GM21717 (cell line): ENCODE measurements at regions not wholly inside any gene's neighbourhood (a gene's known extent, or its start where the extent isn't known, plus 50 kb on each side); places are given as distances from the start of the nearest gene placed in this dataset.
"Not testable (repeated sequence)": the region's sequence is repeated elsewhere in the genome, so short reads cannot be mapped to it uniquely, and the experiment has no call there.

Experiments used
- ATAC-seq: cut with Tn5 transposase; IDR thresholded peaks from one replicate; pipeline ENCODE4 v1.9.1; 2021; ENCODE audit warnings: mild to moderate bottlenecking, moderate library complexity; ENCODE audit not compliant: unreplicated experiment

DNA sequence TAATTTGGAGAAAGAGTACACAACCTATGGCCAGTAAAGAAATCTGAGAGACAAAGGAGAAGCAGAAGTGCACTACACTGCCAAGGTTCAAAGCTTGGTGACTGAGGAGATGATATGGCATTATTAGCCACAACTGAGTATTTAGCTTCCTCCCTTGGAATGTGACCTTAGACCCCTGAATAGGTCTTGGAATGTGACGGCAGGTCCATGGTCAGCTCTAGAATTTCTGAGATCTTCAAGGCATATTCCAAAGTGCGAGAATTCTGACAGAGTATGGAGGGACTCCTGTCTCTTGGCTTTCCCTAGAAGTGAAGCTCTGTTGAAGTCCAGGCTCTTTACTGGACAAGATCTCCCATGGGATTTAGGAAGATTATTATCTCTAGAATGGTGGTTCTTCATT, 130.0 kb upstream of the FN1 start:
- ATAC-seq, result no peak

DNA sequence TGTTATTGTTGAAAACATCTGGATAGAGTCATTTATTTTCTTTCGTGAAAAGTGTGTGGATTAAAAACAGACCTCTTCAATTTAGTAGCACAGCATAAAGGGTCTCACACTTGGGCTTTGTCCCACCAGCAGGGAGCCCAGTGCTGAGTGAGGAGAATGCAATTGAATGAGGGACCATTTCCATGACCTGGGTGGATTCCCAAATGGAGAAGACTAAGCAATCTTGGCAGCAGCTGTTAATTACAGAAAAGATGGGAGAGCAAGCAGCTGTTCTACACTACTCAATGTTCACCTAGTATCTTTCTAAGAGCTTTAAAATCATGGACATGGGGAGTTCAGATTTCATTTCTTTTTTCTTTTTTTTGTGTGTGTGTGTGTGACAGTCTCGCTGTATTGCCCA, 121.8 kb upstream of the FN1 start:
- ATAC-seq, result no peak

DNA sequence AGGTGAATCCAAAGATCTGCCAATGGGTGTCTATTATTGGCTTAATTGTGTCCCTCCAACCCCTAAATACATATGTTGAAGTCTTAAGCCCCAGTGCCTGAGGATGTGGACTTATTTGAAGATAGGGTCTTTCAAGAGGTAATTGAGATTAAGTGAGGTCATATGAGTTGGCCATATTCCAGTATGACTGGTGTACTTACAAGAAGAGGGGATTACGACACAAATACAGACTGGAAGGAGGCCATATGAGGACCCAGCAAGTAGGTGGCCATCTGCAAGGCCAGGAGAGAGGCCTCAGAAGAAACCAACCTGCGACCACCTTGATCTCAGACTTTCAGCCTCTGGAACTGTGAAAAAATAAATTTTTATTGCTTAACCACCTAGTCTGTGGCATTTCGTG, 121.1 kb upstream of the FN1 start:
- ATAC-seq, result no peak

DNA sequence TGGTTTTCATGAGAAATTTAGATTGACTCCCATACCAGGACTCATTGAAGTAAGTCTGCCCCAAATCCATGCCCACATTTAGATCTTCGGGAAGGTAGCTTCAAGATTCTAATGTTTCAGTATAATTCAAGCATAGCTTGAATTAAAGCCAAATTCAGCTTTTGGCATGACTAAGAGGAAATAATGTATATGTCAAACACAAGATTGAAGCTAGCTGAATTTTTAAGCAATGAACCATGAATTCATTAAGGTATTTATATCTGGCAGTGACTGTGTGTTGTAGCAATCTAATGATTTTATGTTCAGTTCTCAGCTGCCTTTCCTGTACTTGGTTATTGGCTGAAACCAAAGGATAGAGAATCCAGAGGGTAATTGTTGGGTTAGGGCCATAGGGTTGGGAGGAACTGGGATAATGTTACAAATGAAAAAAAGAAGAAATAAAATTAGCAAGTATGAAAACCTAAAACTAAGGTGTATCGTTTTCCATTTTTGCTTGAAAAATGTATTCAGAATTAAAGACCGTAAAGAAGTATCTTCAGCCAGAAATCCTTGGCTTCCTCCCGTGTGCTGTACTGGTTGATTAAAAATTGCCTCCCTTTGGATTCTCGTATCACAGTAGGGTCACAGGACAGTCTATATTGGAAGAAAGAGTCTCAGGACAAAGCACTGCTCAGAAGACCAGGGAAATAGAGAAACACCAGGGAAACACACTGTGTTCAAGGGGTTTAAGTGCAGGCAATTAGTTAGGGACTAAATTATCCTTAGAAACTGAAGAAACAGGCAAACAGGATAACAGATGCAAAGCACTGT, 119.0 kb upstream of the FN1 start:
- no peak for ATAC-seq

DNA sequence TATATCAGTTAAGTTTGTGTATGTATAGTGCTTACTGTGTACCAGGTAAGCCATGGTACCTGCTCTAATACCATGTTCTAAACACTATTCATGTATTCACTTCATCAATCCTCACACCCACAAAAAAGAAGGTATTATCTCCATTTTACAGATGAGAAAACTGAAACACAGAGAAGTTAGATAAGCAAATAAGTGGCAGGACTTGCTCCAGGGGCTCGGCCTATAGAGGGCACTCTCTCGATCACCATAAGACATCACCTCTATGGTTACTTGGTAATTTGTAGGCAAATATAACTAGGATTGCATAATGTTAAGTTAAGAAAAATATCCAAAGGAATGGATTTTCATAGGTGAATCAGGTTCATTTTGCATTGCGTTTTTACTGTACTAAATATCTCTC, 118.1 kb upstream of the FN1 start:
- no peak for ATAC-seq

DNA sequence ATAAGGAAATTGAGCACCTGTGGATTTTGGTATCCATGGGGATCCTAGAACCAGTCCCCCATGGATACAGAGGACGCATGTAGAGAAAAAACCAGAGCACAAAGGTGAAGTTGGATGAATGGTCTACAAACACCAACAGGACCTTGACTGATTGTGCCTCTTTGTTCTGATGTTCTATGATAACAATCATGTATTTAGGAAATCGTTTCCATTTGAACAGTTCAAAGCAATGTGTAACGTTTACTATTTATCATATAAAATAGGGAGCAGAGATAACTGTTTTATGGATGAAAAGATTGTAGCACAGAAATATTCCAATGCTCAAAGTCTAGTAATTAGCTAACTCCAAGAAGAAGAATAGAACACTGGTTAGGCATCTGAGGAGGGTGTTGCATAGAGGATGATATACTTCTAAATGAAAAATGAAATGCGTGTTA, 116.3 kb upstream of the FN1 start:
- ATAC-seq, result no peak

DNA sequence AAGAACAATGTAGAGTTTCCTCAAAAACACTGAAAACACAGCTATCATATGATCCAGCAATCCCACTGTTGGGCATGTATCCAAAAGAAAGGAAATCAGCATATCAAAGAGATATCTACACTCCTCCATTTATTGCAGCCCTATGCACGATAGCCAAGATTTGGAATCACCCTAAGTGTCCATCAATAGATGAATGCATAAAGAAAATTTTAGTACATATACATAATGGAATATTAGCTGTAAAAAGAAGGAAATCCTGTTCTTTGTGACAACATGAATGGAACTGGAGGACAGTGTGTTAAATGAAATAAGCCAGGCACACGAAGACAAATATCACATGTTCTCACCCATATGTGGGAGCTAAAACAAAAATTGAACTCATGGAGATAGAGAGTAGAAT, 114.5 kb upstream of the FN1 start:
- ATAC-seq, result no peak

DNA sequence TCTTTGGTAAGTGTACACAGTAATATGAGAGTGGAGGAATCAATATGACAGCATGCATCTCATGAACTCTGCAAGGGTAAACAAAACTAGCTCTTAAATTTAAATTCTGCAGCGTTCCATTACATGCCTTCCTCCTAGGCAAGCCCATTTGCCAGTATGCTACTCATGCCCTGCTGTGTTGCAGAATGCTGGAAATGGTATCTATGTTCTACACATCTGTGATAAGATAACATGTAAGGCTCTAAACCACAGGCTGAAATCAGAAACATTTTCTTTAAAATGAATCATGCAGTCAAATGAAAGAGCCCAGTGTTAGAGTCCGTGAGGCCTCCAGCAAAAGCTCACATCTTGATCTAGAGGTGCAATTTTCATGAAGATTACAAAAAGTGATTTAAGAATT, 112.8 kb upstream of the FN1 start:
- ATAC-seq, result no peak

DNA sequence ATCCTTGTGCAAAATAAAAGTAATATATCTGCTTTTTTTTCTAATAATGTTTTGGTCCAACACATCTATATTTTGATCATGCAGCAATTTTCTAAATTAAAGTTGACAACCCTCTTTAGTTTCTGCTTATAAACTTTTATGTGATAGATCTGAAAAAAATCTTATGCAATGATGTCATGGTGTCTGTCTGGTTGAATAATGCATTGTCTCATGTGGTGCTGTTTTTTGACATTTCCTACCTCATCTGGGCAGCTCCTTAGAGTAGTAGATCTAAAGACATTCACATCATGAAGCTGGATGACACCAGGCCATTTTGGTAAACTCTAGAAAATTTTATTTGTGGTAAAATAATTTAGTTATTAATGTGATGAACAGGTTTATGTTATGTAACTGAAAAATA, 106.8 kb upstream of the FN1 start:
- ATAC-seq, result no peak

DNA sequence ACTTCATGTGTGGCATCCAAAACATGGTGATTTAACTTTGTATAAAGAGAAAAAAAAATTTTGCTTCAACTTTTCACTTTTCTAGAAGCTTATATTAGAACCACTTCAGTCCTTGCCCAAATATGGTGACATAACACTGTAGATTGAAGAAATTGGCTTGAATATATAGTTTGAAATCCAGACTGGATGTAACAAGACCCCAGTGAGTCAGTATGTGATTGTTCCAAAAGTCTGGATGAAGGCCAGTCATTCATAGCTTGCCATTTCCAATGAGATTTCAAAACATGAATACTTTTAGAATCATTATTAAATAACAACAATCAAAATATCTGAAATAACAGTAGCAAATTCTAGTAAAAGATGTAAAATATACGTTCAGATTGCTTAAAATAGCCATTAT, 104.8 kb upstream of the FN1 start:
- ATAC-seq, result no peak

DNA sequence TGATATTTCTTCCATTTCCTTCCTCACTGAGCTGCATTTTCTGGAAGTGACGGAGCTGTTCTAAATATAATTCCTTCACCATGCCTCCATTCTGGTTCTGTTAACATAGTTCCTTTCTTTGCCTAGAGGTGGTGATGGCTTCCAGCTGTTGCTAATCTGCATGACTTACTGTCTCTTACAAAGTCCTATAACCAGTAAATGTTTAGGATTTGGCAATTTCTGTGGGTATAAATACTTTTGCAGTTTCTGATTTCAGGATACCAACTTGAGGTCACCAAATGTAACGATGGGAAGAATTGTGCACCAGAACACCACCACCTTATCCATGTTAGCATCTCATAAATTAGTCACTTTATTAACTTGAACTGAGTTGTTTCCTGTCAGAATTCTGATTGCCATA, 101.7 kb upstream of the FN1 start:
- ATAC-seq, result no peak

DNA sequence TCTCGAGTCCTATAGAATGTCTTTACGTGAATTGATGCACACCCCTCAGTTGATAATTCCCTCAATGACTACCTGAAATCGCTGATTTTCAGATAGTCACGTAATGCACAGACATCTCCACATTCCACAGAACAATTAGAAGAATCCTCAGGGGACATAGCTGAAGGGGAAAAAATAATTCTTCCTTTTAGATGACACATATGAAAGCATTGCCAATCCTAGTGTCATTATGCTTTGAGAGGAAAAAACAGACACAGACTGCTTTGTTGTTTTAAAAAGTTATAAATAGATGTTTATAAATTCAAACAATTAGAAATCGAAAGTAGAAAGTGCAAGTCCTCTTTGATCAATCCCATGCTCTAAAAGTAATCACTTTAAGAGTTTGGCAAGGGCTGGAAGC, 100.6 kb upstream of the FN1 start:
- no peak for ATAC-seq

DNA sequence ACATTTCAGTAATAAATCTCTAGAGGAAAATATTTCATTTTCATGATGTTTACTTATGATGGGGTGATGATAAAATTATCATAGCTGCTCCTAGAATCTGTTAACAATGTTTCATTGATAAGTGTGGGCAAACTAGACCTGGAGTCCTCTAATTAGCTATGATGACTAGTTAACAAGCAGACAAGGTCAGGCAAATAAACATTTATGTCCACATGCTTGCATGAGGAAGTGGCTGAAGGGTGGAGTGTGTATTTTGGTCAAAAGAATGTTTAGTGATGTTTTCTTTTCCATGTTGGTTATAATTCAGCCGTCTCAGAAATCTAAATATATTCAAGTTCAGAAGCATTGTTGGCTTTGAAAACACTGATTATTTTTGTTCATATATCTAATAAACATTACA, 99.9 kb upstream of the FN1 start:
- no peak for ATAC-seq

DNA sequence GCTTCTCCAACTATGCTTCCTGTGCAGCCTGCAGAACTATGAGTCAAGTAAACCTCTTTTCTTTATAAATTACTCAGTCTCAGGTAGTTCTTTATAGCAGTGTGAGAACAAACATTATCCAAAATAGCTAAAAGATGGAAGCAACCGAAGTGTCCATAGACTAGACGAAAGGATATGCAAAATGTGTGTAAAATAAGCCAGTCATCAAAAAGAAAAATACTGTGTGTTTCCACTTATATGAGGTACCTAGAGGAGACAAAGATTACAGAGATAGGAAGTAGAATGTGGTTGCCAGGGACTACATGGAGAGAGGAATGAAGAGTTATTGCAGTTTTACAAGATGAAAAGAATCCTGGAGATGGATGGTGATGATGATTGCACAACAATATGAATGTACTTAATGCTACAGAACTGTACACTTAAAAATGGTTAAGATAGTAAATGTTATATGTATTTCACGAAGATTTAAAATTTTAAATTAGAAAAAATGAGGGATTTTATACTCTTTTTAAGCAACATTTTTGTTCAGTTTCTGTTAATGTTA, 99.3 kb upstream of the FN1 start:
- ATAC-seq, result no peak

DNA sequence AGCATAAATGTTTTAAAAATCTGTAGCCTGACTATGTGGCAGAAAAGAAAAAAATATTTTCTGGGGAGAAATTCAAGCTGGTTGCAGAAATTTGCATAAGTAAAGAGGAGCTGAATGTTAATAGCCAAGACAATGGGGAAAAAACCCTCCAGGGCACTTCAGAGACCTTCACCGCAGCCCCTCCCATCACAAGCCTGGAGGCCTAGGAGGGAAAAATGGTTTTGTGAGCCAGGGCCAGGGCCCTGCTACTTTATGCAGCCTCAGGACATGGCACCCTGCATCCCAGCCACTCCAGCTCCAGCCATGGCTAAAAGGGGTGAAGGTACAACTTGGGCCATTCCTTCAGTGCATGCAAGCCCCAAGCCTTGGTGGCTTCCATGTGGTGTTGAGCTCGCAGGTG, 97.8 kb upstream of the FN1 start:
- ATAC-seq, result not testable (repeated sequence)

DNA sequence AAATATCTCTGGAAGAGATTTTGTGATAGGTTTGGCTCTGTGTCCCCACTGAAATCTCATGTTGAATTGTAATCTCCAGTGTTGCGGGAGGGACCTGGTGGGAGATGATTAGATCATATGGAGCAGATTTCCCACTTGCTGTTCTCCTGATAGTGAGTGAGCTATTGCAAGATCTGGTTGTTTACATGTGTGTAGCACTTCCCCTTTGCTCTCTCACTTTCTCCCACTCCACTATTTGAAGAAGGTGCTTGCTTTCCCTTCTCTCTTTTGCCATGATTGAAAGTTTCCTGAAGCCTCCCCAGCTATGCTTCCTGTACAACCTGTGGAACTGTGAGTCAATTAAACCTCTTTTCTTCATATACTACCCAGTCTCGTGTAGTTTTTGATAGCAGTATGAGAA, 97.0 kb upstream of the FN1 start:
- ATAC-seq, result no peak

DNA sequence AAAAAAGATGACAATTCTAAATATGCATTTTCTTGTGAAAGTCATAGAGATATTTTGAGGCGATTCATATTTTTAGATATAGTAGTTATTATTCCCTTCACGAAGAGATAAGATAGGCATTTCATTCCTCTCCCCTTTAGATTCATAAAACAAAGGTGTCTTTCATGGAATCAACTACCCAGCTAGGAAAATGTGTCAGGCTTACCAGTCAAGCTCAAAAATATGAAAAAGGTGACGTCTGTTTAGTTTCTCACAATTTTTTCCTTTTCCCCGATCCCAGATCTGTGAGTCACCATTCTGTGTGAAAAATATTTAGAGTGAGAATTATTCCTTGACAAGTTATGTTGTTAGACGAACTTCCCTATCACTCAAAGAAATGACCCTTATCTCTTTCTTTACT, 95.4 kb upstream of the FN1 start:
- no peak for ATAC-seq

DNA sequence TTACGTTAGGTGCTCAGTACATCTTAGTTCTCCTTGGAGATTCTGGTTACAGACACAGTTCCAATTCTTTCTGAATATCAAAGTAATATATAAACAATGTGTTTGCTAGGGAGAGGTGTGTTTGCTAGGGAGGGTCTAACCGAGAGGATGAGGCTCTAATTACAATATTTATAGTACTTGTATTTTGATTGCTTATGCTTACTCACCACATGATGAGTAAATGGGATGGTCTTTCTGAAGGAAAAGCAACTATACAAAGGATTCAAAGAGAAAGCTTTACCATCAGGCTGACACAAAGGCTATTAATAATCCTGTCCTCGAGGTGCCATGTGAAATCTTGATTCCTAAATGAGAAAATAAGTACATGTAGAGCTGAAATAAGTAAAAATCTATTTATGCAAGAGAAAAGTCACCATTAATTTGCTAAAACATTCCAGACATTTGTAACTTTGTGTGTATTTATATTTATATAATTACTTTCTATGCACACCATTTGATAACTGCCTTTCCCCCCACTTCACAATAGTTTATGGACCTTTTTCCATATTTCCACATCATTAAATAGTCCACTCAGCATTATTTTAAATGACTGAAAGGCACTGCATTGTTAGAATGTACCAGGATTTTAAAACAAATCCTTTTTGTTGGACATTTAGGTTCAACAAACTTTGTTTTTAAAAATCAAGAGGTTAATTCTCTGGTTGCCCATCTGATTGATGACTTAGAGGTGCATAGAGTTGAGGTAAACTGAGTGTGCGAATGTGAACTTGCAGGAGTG, 94.5 kb upstream of the FN1 start:
- ATAC-seq, result no peak

DNA sequence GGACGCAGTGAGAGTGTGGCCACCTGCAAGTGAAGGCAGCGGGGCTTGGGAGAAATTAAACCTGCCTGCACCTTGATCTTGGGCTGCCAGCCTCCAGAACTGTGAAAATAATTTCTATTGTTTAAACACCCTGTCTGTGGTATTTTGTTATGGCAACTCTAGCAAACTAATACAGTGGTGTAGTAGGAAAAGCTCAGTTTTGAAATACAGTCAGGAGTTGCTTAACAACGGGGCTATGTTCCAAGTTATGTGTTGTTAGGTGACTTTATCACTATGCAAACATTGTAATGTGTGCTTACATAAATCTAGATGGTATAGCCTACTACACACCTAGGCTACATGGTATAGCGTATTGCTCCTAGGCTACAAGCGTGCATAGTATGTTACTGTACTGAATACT, 93.4 kb upstream of the FN1 start:
- no peak for ATAC-seq

DNA sequence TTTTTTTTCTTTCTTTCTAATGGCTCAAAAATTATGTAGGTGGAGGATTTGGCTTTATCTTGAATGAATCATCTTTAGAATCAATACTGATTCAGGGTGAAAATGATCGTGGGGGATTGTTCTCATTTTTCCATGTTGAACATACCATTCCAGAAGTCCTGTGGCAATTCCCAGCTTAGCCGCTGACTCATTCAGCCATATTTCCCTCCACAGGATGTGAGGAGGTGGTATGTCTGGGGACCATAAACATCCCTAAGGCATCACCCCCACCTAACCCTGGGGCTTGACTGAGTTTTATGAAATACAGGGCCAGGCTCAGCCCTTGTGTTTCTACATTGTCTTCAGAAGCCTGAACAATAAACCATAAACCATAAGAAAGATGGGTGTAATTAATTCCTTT, 92.7 kb upstream of the FN1 start:
- ATAC-seq, result no peak

DNA sequence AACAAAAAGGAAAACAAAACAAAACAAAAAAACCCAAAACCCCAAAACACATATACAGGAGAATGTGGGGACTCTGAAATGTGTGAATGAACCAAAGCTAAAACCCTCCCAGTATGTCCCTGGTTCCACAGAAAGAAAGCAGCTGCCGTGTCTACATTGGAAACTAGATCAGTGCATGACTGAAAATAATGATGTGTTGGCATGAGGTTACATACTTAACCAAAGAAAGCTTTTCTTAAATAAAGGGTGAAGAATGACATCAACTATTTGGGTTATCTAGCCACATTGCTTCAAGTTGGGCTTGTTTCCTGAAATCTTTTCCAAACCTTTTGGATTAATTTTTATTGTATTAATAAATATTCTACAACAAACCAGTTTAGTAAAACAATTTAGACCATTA, 91.9 kb upstream of the FN1 start:
- ATAC-seq, result no peak

DNA sequence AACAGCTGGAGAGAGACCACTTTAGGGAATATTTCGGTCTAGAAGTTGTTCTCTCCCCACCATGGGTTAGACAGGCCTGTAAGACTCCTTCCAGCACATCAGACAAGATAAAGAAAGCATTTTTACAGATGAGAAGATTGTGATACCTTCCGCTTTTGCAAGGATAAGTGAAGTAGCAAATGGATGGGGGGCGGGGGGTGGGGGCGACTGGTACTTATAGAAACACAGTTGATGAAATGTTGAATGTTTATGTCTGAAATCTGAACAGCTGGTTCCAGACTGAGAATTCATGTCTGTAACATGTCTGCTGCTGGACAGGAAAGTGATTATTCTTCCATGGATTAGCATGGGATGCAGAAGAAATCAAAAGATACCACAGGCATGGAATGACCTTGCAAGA, 90.5 kb upstream of the FN1 start:
- no peak for ATAC-seq
